PC-3 (cell line): ENCODE measurements at regions not wholly inside any gene's neighbourhood (a gene's known extent, or its start where the extent isn't known, plus 50 kb on each side); places are given as distances from the start of the nearest gene placed in this dataset.

Experiments
- CTCF ChIP-seq: fragments of 300-600 bp; sonication (generic); conservative IDR thresholded peaks from 2 replicates; pipeline ENCODE4 v1.5.1; 2017; ENCODE audit warnings: antibody characterized with exemption, low read depth, mild to moderate bottlenecking, low read length
- EZH2 ChIP-seq: fragments of 300-600 bp; sonication (generic); IDR thresholded peaks from one replicate; pipeline ENCODE4 v1.6.1; 2017; ENCODE audit warnings: antibody characterized with exemption, mild to moderate bottlenecking, low read length; ENCODE audit not compliant: unreplicated experiment
- EZH2phosphoT487 ChIP-seq: fragments of 300-600 bp; sonication (generic); IDR thresholded peaks from 2 replicates; pipeline ENCODE4 v1.6.1; 2018; ENCODE audit warnings: mild to moderate bottlenecking, antibody characterized with exemption, low read length, borderline replicate concordance

- TF ChIP-seq CTCF (no peak), EZH2phosphoT487 (no peak), EZH2 (no peak)
These were observed 156.7 kb upstream of the KIRREL3 start for GRCh38 chr11:127157225-127157624.
